ENCODE measurements at regions not wholly inside any gene's neighbourhood (a gene's known extent, or its start where the extent isn't known, plus 50 kb on each side); places are given as distances from the start of the nearest gene placed in this dataset.

DNA sequence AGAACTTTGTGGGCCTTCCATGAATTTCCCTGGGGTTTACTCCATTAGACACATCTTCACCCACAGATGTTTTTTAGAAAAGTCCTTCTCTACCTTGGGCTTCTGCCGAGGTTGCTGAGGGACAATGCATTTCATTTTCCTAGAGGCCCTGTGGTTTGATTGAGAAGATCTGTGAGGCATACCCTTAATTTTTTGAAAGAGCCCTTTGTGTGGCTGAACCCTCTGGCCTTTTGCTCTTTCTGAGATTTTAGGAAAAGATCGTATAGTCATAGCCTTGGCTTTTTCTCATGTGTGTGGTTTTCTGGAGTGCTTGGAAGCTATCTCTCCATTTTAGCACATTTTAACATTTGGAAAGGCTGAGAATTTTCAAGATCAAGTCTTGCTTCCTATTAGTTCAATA, 119.8 kb upstream of the LYZL1 start:
- H3K4me3 ChIP-seq (ENCODE audit: low read depth, low read length): no peak overlapping the region
- in situ Hi-C loops (cut with HindIII; ENCODE audit: low sequenced_read_pairs): no loop called here
- DNase-seq (ENCODE audit: low read depth, low spot score): no peak
- TF ChIP-seq, protein P1, sequence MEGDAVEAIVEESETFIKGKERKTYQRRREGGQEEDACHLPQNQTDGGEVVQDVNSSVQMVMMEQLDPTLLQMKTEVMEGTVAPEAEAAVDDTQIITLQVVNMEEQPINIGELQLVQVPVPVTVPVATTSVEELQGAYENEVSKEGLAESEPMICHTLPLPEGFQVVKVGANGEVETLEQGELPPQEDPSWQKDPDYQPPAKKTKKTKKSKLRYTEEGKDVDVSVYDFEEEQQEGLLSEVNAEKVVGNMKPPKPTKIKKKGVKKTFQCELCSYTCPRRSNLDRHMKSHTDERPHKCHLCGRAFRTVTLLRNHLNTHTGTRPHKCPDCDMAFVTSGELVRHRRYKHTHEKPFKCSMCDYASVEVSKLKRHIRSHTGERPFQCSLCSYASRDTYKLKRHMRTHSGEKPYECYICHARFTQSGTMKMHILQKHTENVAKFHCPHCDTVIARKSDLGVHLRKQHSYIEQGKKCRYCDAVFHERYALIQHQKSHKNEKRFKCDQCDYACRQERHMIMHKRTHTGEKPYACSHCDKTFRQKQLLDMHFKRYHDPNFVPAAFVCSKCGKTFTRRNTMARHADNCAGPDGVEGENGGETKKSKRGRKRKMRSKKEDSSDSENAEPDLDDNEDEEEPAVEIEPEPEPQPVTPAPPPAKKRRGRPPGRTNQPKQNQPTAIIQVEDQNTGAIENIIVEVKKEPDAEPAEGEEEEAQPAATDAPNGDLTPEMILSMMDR (IDR thresholded peaks at IDR 0.05; ENCODE audit: low read depth, low read length): no peak

DNA sequence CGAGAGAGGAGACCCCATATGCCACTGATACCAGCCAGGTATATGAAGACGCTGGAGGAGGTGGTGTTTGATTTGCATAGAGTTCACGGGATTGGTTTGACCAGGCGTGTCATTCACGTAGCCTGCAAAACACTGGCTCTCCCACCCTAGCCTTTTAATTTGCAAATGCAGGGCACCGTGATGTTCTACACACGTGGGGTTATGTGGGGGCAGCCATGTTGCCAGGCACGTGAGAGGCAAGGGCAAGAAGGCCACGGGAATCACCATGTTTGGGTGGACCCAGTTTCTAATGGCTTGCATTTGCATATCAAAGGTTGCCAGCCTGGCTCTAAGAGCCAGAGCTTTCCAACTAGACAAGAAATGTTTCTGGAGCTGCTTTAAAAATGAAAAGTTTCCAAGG, 117.2 kb upstream of the LYZL1 start:
- TF ChIP-seq, protein P1 (IDR thresholded peaks at IDR 0.05; ENCODE audit: low read depth, low read length): no peak
- H3K4me3 ChIP-seq (ENCODE audit: low read depth, low read length): no peak overlapping the region
- DNase-seq (ENCODE audit: low read depth, low spot score): no peak
- in situ Hi-C loops (cut with HindIII; ENCODE audit: low sequenced_read_pairs): no loop called here

GRCh38 chr10:29174389-29174788, 114.5 kb upstream of the LYZL1 start:
- TF ChIP-seq, protein P1 (IDR thresholded peaks at IDR 0.05; ENCODE audit: low read depth, low read length): no peak
- in situ Hi-C loops (cut with HindIII; ENCODE audit: low sequenced_read_pairs): no loop called here
- DNase-seq (ENCODE audit: low read depth, low spot score): no peak
- H3K4me3 ChIP-seq (ENCODE audit: low read depth, low read length): no peak overlapping the region

- in situ Hi-C loops (cut with HindIII; ENCODE audit: low sequenced_read_pairs): no loop called here
- no peak for DNase-seq (ENCODE audit: low read depth, low spot score)
- TF ChIP-seq, protein P1 (IDR thresholded peaks at IDR 0.05; ENCODE audit: low read depth, low read length): no peak
Observed at GRCh38 chr10:29176845-29177832, 111.7 kb upstream of the LYZL1 start.

GRCh38 chr10:29181936-29182335, 106.9 kb upstream of the LYZL1 start:
- TF ChIP-seq, protein P1 (IDR thresholded peaks at IDR 0.05; ENCODE audit: low read depth, low read length): no peak
- H3K4me3 ChIP-seq (ENCODE audit: low read depth, low read length): no peak overlapping the region
- no peak for DNase-seq (ENCODE audit: low read depth, low spot score)
- in situ Hi-C loops (cut with HindIII; ENCODE audit: low sequenced_read_pairs): no loop called here

More at GRCh38 chr10:29176845-29177832, 111.7 kb upstream of the LYZL1 start:
- H3K4me3 ChIP-seq (ENCODE audit: low read depth, low read length): no peak overlapping the region

DNA sequence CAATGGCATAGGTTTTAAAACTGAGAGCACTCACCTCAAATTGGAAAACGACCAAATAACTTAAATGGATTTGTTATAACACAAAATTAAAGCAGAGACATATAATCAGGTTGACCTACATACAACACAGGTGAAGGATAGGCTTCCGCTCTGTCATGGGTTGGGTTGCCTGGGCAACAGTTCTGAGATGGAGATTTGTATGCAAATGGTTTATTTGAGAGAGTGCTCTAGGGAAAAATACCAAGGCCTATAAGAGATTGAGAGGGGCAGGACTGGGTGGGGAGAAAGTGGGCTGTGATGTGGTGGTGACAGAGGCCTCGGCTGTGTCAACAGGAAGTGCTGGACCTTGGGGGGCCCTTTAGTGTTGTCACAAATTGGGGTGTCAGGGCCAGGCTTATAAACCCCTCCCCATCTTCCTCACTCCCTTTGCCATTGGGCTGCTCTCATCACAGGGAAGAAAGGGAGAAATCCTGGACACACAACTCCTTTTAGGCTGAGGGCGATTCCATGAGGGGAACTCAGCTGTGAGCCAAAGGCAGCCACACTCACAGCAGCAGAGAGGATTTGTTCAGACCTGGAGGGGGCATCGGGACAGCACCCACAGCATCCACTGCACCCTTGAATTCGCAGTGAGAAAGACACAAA, 105.4 kb upstream of the LYZL1 start:
- no peak for DNase-seq (ENCODE audit: low read depth, low spot score)
- H3K4me3 ChIP-seq (ENCODE audit: low read depth, low read length): no peak overlapping the region
- in situ Hi-C loops (cut with HindIII; ENCODE audit: low sequenced_read_pairs): no loop called here
- TF ChIP-seq, protein P1 (IDR thresholded peaks at IDR 0.05; ENCODE audit: low read depth, low read length): no peak
